HG02798 (cell line): ENCODE measurements at regions not wholly inside any gene's neighbourhood (a gene's known extent, or its start where the extent isn't known, plus 50 kb on each side); places are given as distances from the start of the nearest gene placed in this dataset.
"Not testable (repeated sequence)": the region's sequence is repeated elsewhere in the genome, so short reads cannot be mapped to it uniquely, and the experiment has no call there.

ENCODE experiments used
- ATAC-seq: cut with Tn5 transposase; IDR thresholded peaks from one replicate; pipeline ENCODE4 v1.9.1; 2021; ENCODE audit warnings: mild to moderate bottlenecking; ENCODE audit not compliant: unreplicated experiment, poor library complexity

DNA sequence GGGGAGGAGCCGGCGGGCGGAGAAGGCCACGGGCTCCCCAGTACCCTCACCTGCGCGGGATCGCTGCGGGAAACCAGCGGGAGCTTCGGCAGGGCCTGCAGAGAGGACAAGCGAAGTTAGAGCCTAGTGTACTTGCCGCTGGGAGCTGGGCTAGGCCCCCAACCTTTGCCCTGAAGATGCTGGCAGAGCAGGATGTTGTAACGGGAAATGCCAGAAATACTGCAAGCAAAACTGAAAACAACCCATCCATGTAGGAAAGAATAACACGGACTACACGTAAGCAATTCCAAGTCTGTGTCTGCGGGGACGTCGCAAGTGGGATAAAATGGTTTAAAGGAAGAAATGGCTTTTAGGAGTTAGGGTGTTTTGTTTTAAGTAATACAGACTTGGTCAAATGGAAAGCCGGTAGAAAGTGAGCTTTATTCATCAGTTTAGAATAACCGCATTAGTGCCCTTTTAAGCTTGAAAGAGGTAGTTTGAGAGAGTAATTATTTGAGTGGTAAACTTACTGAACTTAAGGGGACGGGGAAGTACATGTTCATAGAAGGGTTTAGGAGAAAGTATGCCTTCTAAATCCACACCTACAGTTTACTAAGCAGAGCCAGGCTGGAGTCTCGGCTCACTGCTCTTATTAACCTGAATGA is 121.3 kb upstream of the NIPA1 start:
- ATAC-seq = not testable (repeated sequence)

GRCh38 chr15:22665711-22666110 is 120.7 kb upstream of the NIPA1 start:
- not testable (repeated sequence) for ATAC-seq

GRCh38 chr15:22684786-22685185 is 101.7 kb upstream of the NIPA1 start:
- not testable (repeated sequence) for ATAC-seq

DNA sequence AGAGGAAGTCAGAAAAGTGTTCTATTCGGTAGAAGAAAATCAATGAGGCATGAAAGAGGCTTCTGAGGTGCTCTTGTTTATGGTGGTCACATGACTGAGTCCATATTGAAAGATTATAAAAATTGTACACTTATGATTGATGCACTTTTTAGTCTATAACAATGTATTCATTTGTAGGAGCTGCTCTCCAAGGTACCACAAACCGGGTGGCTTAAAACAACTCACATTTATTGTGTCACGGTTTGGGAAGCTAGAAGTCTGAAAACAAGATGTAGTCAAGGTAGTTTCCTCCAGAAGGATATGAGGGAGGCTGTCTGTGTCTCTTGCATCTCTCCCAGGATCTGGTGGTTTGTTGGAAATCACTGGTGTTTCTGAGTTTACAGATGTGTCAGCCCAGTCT is 86.6 kb upstream of the NIPA1 start:
- ATAC-seq = not testable (repeated sequence)

DNA sequence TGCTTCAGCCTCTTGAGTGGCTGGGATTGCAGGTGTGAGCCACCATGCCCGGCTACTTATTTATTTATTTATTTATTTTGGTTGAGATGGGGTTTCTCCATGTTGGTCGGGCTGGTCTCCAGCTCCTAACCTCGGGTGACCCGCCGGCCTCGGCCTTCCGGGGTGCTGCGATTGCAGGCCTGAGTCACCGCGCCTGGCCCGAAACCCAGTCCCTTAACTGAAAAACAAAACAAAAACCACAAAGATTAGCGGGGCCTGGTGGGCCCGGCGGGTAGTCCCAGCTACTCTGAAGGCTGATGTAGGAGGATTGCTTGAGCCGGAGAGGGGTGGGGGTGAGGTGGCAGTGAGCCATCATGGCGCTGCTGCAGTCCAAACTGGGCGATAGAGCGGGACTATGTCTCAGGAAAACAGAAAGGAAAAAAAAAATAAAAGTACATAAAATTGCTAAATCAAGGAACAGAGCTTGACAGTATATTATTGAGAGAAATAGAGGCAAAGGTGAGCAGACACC is 75.6 kb upstream of the NIPA1 start:
- ATAC-seq = not testable (repeated sequence)

DNA sequence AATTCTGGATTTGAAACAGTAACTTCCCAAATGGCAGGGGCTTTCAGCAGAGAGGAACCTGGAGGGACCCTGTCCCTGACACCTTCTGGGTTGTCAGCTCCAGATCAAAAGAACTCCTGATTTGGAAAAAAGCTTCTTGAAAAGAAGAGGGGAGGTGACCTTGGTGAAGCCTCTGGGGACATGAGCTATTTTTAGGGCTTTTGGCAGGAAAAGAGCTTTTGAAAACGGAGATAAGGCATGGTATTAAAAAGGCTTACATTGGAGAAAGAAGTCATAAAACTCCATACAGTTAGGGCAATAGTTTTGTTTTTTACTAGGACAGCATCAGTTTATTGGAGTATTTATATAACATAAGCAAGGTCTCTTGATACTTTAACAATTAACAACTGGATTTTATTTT is 72.5 kb upstream of the NIPA1 start:
- not testable (repeated sequence) for ATAC-seq

- ATAC-seq = not testable (repeated sequence)
Measured at GRCh38 chr15:22714358-22715132, 71.9 kb upstream of the NIPA1 start.

- not testable (repeated sequence) for ATAC-seq
Measured at GRCh38 chr15:22715133-22715845, 71.2 kb upstream of the NIPA1 start.

DNA sequence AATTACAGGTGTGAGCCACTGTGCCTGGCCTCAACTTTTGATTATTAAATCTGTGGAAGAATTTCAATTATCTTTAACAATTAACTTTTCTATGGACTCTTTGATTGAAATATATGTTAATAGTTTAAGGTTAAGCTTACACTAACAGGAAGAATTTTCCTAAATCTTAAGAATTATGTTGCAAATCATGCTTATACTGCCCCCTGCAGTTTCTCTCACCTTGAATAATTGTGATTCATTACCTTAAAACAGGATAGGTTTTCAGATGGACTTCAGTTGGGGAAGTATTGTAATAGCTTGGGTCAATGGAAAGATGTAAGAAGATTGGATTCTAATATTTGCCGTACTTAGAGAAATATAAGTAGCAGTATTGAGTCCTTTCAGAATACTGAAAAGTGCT is 66.5 kb upstream of the NIPA1 start:
- ATAC-seq = not testable (repeated sequence)

GRCh38 chr15:22726104-22726503 is 60.3 kb upstream of the NIPA1 start:
- not testable (repeated sequence) for ATAC-seq

DNA sequence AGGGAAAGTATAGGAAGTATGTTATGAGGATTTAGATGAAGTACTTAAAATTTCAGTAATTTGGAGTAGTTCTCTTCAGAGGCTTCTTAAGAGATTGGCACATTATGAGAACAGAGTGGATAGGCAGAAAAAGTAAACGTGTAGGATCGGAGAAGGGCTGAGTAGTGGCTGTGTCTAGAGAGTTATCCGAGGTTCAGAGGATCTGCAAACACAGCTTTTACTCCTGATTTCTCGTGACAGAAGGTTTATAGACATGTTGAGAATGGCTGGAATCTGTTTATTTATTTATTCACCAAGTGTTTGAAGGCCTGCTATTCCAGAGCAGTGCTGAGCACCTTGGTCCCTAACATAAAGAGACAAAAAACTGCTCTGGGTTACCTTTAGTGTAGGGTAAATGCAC is 51.4 kb upstream of the NIPA1 start:
- ATAC-seq = not testable (repeated sequence)

DNA sequence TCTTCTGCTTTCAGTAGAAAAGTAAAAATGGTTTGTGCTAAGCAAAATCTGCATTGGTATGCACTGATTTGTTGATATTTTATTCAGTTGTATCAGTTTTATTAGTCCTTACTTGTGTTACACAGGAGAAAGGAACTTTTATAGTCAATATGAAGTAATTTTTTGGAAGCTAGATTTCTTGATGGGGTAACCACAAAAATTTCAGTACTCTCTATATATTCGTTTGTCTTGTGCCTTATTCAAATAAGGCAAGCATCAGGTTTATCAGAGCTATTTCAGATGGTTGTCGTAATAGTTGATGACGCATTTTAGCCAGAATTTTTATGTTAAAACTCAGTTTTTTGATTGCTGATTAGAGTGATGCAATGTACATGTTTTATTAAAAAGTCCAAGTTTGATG is 50.7 kb upstream of the NIPA1 start:
- ATAC-seq = no peak

- ATAC-seq = not testable (repeated sequence)
Measured at GRCh38 chr15:22736200-22736599, 50.2 kb upstream of the NIPA1 start.
